ENCODE measurements at regions not wholly inside any gene's neighbourhood (a gene's known extent, or its start where the extent isn't known, plus 50 kb on each side); places are given as distances from the start of the nearest gene placed in this dataset.

DNA sequence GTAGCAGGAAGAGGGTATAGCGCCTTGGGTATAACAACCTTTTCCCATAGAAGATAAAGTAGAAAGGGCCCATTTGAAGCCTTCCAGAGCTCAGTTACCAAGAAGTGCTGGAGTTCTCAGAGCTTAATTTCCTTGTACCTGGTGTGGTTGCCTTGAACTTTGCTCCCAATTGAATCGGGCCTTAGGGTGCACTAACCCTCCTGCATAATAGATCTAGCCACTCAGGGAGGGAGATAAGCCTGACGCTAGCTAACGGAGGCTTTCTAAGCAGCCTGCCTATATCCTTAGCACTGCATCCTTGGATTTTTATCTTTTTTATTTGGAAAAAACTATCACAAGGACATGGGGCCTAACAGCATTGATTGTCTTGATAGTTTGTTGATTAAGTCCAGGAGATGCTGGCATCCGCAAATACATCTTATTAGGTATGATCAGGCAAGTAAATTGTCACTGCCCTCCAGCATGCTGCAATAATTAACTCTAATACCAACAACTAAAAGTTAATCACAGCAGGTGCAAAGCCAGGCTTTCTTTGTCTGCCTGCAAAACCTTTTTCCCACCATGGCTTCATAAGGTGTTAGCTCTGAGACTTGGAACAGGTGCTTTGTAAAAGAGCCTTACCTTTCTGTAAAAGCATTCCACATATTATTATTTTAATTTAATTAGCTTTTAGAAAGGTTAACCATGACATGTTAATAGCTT, 199.4 kb downstream of the SREK1 start:
- Mint-ChIP-seq H3K36me3 (no peaks in the 10 kb centered on the region), H3K27ac (no peak overlapping the region), H3K27me3 (ENCODE audit: insufficient read depth, low read depth) (peaks cover 2% of the 10 kb centered on the region), H3K9me3 (no peaks in the 10 kb centered on the region), H3K4me3 (no peak overlapping the region), H3K4me1 (peaks cover 9% of the 10 kb centered on the region)
- TF ChIP-seq EZH2phosphoT487 (IDR thresholded peaks at IDR 0.05) (no peak), EZH2 (IDR thresholded peaks at IDR 0.05) (no peak), CTCF (IDR thresholded peaks at IDR 0.05) (no peak)
- Histone ChIP-seq H3K4me1 (peaks cover 23% of the 10 kb centered on the region), H3K4me3 (no peak overlapping the region), H3K79me2 (ENCODE audit: low read depth) (no peaks in the 10 kb centered on the region), H3K9me3 (ENCODE audit: low read depth) (no peaks in the 10 kb centered on the region), H2AFZ (replicated peaks) (no peak overlapping the region), H3K27ac (no peak overlapping the region), H3K9ac (no peak overlapping the region), H3K36me3 (no peaks in the 10 kb centered on the region), H3F3A (ENCODE audit: low read depth) (peaks cover 12% of the 10 kb centered on the region), H4K20me1 (ENCODE audit: low read depth) (no peaks in the 10 kb centered on the region), H3K4me2 (no peak overlapping the region), H3K27me3 (no peaks in the 10 kb centered on the region)
- DNase-seq (ENCODE audit: low spot score) = no peak

- no peaks in the 10 kb centered on the region for H3K36me3 ChIP-seq
- Mint-ChIP-seq H3K36me3 (no peaks in the 10 kb centered on the region), H3K27ac (no peak overlapping the region), H3K4me1 (peaks cover 2% of the 10 kb centered on the region), H3K27me3 (ENCODE audit: insufficient read depth, low read depth) (peaks cover 2% of the 10 kb centered on the region), H3K4me3 (no peak overlapping the region), H3K9me3 (no peaks in the 10 kb centered on the region)
- H3K9me3 ChIP-seq (ENCODE audit: low read depth) = no peaks in the 10 kb centered on the region
- H3K27me3 ChIP-seq = no peaks in the 10 kb centered on the region
- TF ChIP-seq EZH2 (IDR thresholded peaks at IDR 0.05) = no peak
- no peak for TF ChIP-seq CTCF (IDR thresholded peaks at IDR 0.05)
- TF ChIP-seq EZH2phosphoT487 (IDR thresholded peaks at IDR 0.05) = no peak
- H4K20me1 ChIP-seq (ENCODE audit: low read depth) = no peaks in the 10 kb centered on the region
- no peak overlapping the region for H3K27ac ChIP-seq
- no peak for DNase-seq (ENCODE audit: low spot score)
- no peak overlapping the region for H2AFZ ChIP-seq (replicated peaks)
- no peak overlapping the region for H3K4me2 ChIP-seq
- H3K9ac ChIP-seq = no peak overlapping the region
- peaks cover 14% of the 10 kb centered on the region for H3K4me1 ChIP-seq
- no peaks in the 10 kb centered on the region for H3K79me2 ChIP-seq (ENCODE audit: low read depth)
- H3K4me3 ChIP-seq = no peak overlapping the region
- peaks cover 2% of the 10 kb centered on the region for H3F3A ChIP-seq (ENCODE audit: low read depth)
These were observed 200.4 kb downstream of the SREK1 start for GRCh38 chr5:66344544-66344943.

GRCh38 chr5:66345281-66345680, 201.2 kb downstream of the SREK1 start:
- H3K4me1 ChIP-seq = peaks cover 12% of the 10 kb centered on the region

More at GRCh38 chr5:66345281-66345680, 201.2 kb downstream of the SREK1 start:
- Mint-ChIP-seq H3K4me1 (peaks cover 2% of the 10 kb centered on the region), H3K9me3 (no peaks in the 10 kb centered on the region), H3K27ac (no peak overlapping the region), H3K27me3 (ENCODE audit: insufficient read depth, low read depth) (peaks cover 2% of the 10 kb centered on the region), H3K36me3 (no peaks in the 10 kb centered on the region), H3K4me3 (no peak overlapping the region)
- H3K9ac ChIP-seq = no peak overlapping the region
- no peaks in the 10 kb centered on the region for H3F3A ChIP-seq (ENCODE audit: low read depth)
- H2AFZ ChIP-seq (replicated peaks) = no peak overlapping the region
- no peaks in the 10 kb centered on the region for H3K79me2 ChIP-seq (ENCODE audit: low read depth)
- no peaks in the 10 kb centered on the region for H3K9me3 ChIP-seq (ENCODE audit: low read depth)
- no peak overlapping the region for H3K4me2 ChIP-seq
- no peak overlapping the region for H3K4me3 ChIP-seq
- H3K36me3 ChIP-seq = no peaks in the 10 kb centered on the region
- H4K20me1 ChIP-seq (ENCODE audit: low read depth) = no peaks in the 10 kb centered on the region
- DNase-seq (ENCODE audit: low spot score) = no peak
- H3K27ac ChIP-seq = no peak overlapping the region
- TF ChIP-seq EZH2phosphoT487 (IDR thresholded peaks at IDR 0.05) (no peak), EZH2 (IDR thresholded peaks at IDR 0.05) (no peak), CTCF (IDR thresholded peaks at IDR 0.05) (no peak)
- no peaks in the 10 kb centered on the region for H3K27me3 ChIP-seq

All from neural progenitor cell (in vitro differentiated cells).